Spleen (tissue), 11 donors: ENCODE measurements at regions not wholly inside any gene's neighbourhood (a gene's known extent, or its start where the extent isn't known, plus 50 kb on each side); places are given as distances from the start of the nearest gene placed in this dataset.

ENCODE experiments used
- DNase-seq: peaks from one replicate; pipeline ENCODE4 v3.0.0-alpha.2; 2020
- H3K27ac ChIP-seq, 8 donors: fragments of 200-600 bp; sonication (generic) in 7 of 8; 1 replicate in 4 of 8; 2 replicates in 4 of 8; pipeline versions ENCODE4 v1.5.0 to v1.8.0; 2016 to 2021; ENCODE audit warnings: inconsistent platforms in 4 of 8, mild to moderate bottlenecking in 4 of 8, moderate library complexity in 1 of 8
- H3K27me3 ChIP-seq, 7 donors: fragments of 200-600 bp; sonication (generic) in 6 of 7; replicated peaks in 1 of 7; 1 replicate in 4 of 7; 2 replicates in 3 of 7; pipeline versions ENCODE4 v1.5.0 to v1.8.0; 2016 to 2021; ENCODE audit warnings: inconsistent platforms in 3 of 7, mild to moderate bottlenecking in 1 of 7
- H3K36me3 ChIP-seq, 6 donors: fragments of 200-600 bp; sonication (generic) in 5 of 6; 1 replicate in 4 of 6; 2 replicates in 2 of 6; pipeline versions ENCODE4 v1.5.0 to v1.8.0; 2016 to 2021; ENCODE audit warnings: inconsistent platforms in 2 of 6
- H3K4me1 ChIP-seq, 6 donors: fragments of 200-600 bp; sonication (generic) in 5 of 6; 1 replicate in 3 of 6; 2 replicates in 3 of 6; pipeline versions ENCODE4 v1.5.0 to v1.8.0; 2016 to 2021; ENCODE audit warnings: inconsistent platforms in 3 of 6
- H3K4me3 ChIP-seq, 8 donors: fragments of 200-600 bp; sonication (generic) in 7 of 8; 1 replicate in 4 of 8; 2 replicates in 4 of 8; pipeline versions ENCODE4 v1.5.0 to v1.8.0; 2016 to 2021; ENCODE audit warnings: inconsistent platforms in 4 of 8, mild to moderate bottlenecking in 4 of 8, moderate library complexity in 2 of 8
- H3K9me3 ChIP-seq, 8 donors: fragments of 200-600 bp; sonication (generic) in 7 of 8; 1 replicate in 4 of 8; 2 replicates in 4 of 8; pipeline versions ENCODE4 v1.5.0 to v1.8.0; 2016 to 2021; ENCODE audit warnings: inconsistent platforms in 4 of 8
- CTCF ChIP-seq, 11 experiments: fragments of 200-600 bp in 7 of 11; fragments of 450-650 bp in 4 of 11; sonication (generic) in 4 of 11; IDR thresholded peaks in 8 of 11; conservative IDR thresholded peaks in 3 of 11; 1 replicate in 7 of 11; 2 replicates in 4 of 11; pipeline versions ENCODE4 v1.4.0 to v1.8.0; 2016 to 2021; ENCODE audit warnings: antibody characterized with exemption in 11 of 11, inconsistent platforms in 4 of 11, mild to moderate bottlenecking in 1 of 11
- POLR2A ChIP-seq, 3 donors: fragments of 450-650 bp; IDR thresholded peaks; one replicate each; pipeline ENCODE4 v1.5.1; 2017; ENCODE audit warnings: antibody characterized with exemption in 3 of 3, mild to moderate bottlenecking in 1 of 3
- POLR2AphosphoS5 ChIP-seq, 3 donors: sonication (generic); formaldehyde crosslinking; IDR thresholded peaks; one replicate each; pipeline ENCODE4 v1.5.1; 2017; ENCODE audit warnings: antibody characterized with exemption in 3 of 3
- WGBS, 5 donors: extraction: QIAGEN DNeasy Blood & Tissue Kit in 3 of 5; methylation state at CpG; one replicate each; pipeline versions ENCODE4 v1.1.5 to v1.1.7; 2013 to 2018; 5-methylcytosine and 5-hydroxymethylcytosine counted together
- intact Hi-C: fragments of 100-400 bp; cut with DNase I; formaldehyde crosslinking; loops from one replicate; pipeline ENCODE4 v1.15.0; 2023; ENCODE audit warnings: low total_unique reads
- donor health status: healthy with polysubstance abuse.
- donor health status: DM: no; HTN: no; CAD: no; lungs with moderate emphysema.
- donor health status: DM: no; HTN: no; CAD: no.
- donor health status: Bipolar disorder and iron deficiency.
- donor health status: healthy.
- donor health status: DM: no; HTN: no; CAD: no.
- donor health status: DM: yes; HTN: yes; CAD: no.

GRCh38 chr10:88110822-88111221 is 247.4 kb downstream of the PTEN start:
- H3K4me1 ChIP-seq, result peaks cover 23 to 92% (median 66%) of the 10 kb centered on the region in 6 donors
- H3K27me3 ChIP-seq, result no peaks in the 10 kb centered on the region
- intact Hi-C loops, result loop anchor here (5.0 kb wide), 1 partner anchor 249 kb away; the partner anchor contains the start of genes KLLN and PTEN
- WGBS, 5 donors, result 72 to 86% (median 78%) methylated on average over 3 of the region's 3 CpGs
- H3K36me3 ChIP-seq, result no peaks in the 10 kb centered on the region
- peak overlapping the region in 3 of 8 donors; percentile 38 to 77 (median 55) for H3K27ac ChIP-seq
- TF ChIP-seq POLR2AphosphoS5 (IDR thresholded peaks at IDR 0.05), result no peak
- TF ChIP-seq POLR2A (IDR thresholded peaks at IDR 0.05), result no peak
- no peak for TF ChIP-seq CTCF (IDR thresholded peaks at IDR 0.05 in 8 of 11, conservative IDR thresholded peaks at IDR 0.05 in 3 of 11)
- DNase-seq, result no peak
- no peaks in the 10 kb centered on the region for H3K9me3 ChIP-seq
- H3K4me3 ChIP-seq, result no peak overlapping the region

GRCh38 chr10:88111294-88111693 is 247.9 kb downstream of the PTEN start:
- Histone ChIP-seq H3K27me3 (no peaks in the 10 kb centered on the region), H3K4me1 (peaks cover 23 to 92% (median 66%) of the 10 kb centered on the region in 6 donors), H3K9me3 (no peaks in the 10 kb centered on the region), H3K27ac (peak overlapping the region in 3 of 8 donors; percentile 3 to 77 (median 38)), H3K36me3 (no peaks in the 10 kb centered on the region), H3K4me3 (no peak overlapping the region)
- TF ChIP-seq POLR2A (IDR thresholded peaks at IDR 0.05) (no peak), POLR2AphosphoS5 (IDR thresholded peaks at IDR 0.05) (no peak), CTCF (IDR thresholded peaks at IDR 0.05 in 8 of 11, conservative IDR thresholded peaks at IDR 0.05 in 3 of 11) (no peak)
- WGBS, 5 donors, result 44 to 70% (median 61%) methylated on average over 2 of the region's 2 CpGs
- intact Hi-C loops, result loop anchor here (5.0 kb wide), 1 partner anchor 249 kb away; the partner anchor contains the start of genes KLLN and PTEN
- DNase-seq, result no peak

GRCh38 chr10:88113232-88113631 is 249.8 kb downstream of the PTEN start:
- intact Hi-C loops, result loop anchor here (5.0 kb wide), 1 partner anchor 251 kb away; the partner anchor contains the start of genes KLLN and PTEN

More at GRCh38 chr10:88113232-88113631, 249.8 kb downstream of the PTEN start:
- DNase-seq, result peak; percentile 86
- H3K27ac ChIP-seq, result peak overlapping the region in 7 of 8 donors; percentile 27 to 77 (median 67)
- H3K4me1 ChIP-seq, result peaks cover 33 to 92% (median 68%) of the 10 kb centered on the region in 6 donors
- no peaks in the 10 kb centered on the region for H3K27me3 ChIP-seq
- H3K36me3 ChIP-seq, result no peaks in the 10 kb centered on the region
- 37 to 61% (median 43%) methylated on average over 1 of the region's 1 CpG for WGBS, 5 donors
- TF ChIP-seq CTCF (IDR thresholded peaks at IDR 0.05 in 8 of 11, conservative IDR thresholded peaks at IDR 0.05 in 3 of 11) (no peak), POLR2A (IDR thresholded peaks at IDR 0.05) (no peak), POLR2AphosphoS5 (IDR thresholded peaks at IDR 0.05) (peak in 1 of 3 donors; percentile 44)
- H3K4me3 ChIP-seq, result no peak overlapping the region
- H3K9me3 ChIP-seq, result no peaks in the 10 kb centered on the region
